ENCODE measurements at regions not wholly inside any gene's neighbourhood (a gene's known extent, or its start where the extent isn't known, plus 50 kb on each side); places are given as distances from the start of the nearest gene placed in this dataset.
"Not testable (repeated sequence)": the region's sequence is repeated elsewhere in the genome, so short reads cannot be mapped to it uniquely, and the experiment has no call there.

GRCh38 chr6:170080169-170080827 lies 210.6 kb downstream of the DLL1 start:
- no peak for DNase-seq

- DNase-seq: no peak
Measured at GRCh38 chr6:170076466-170077165, 214.3 kb downstream of the DLL1 start.

- DNase-seq: no peak
Measured at GRCh38 chr6:170075659-170076223, 215.1 kb downstream of the DLL1 start.

- DNase-seq: no peak
Measured at GRCh38 chr6:170074907-170075306, 216.0 kb downstream of the DLL1 start.

DNA sequence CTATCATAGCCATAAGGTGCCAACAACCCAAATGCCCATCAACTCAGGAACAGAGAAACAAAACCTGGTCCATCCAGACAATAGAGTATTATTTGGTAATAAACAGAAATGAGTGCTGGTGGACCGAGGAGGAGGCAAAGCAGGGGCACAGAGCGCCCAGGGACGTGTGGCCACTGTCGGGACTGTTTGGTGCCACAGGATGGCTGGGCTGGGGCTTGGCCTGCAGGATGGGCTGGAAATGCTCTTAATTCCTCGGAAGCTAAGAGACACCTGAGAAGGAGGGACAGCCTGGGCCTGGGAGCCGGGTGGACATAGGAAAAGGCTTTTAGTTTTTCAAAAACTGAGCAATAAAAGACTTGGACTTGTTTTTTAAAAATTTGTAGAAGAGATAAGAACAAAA lies 216.4 kb downstream of the DLL1 start:
- DNase-seq: no peak

- no peak for DNase-seq
Measured at GRCh38 chr6:170073846-170074245, 217.0 kb downstream of the DLL1 start.

DNA sequence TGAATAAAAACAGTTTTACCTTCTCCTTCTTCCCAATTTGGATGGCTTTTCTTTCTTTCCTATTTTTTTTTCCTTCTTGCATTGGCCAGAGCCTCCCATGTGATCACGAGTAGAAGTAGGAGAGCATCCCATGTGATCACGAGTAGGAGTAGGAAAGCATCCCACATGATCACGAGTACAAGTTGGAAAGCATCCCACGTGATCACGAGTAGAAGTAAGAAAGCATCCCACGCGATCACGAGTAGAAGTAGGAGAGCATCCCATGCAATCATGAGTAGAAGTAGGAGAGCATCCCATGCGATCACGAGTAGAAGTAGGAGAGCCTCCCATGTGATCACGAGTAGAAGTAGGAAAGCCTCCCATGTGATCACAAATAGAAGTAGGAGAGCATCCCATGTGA lies 218.6 kb downstream of the DLL1 start:
- no peak for DNase-seq

GRCh38 chr6:170069611-170070010 lies 221.3 kb downstream of the DLL1 start:
- DNase-seq: no peak

- no peak for DNase-seq
Measured at GRCh38 chr6:170068496-170068895, 222.4 kb downstream of the DLL1 start.

DNA sequence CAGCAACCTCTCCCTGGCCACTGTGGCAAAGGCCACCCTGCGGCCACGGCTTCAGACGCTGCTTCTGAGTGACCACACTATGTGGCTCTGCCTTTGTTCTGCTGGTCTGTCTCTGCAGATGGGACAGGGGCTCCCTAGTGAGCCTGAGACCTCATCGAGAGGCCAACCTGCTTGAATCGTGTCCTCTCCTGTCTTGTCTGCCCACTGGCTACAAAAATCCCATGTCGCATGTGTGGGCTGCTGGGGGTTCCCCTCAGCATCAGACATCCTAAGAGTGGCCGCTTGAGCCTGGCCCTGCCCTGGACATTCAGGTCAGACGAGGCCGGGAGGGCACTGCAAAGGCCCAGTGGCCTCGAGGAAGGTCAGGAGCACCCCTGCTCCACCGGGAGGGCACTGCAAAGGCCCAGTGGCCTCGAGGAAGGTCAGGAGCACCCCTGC lies 222.9 kb downstream of the DLL1 start:
- DNase-seq: no peak

- DNase-seq: no peak
Measured at GRCh38 chr6:170067181-170067641, 223.7 kb downstream of the DLL1 start.

GRCh38 chr6:170066679-170067078 lies 224.2 kb downstream of the DLL1 start:
- DNase-seq: no peak

DNA sequence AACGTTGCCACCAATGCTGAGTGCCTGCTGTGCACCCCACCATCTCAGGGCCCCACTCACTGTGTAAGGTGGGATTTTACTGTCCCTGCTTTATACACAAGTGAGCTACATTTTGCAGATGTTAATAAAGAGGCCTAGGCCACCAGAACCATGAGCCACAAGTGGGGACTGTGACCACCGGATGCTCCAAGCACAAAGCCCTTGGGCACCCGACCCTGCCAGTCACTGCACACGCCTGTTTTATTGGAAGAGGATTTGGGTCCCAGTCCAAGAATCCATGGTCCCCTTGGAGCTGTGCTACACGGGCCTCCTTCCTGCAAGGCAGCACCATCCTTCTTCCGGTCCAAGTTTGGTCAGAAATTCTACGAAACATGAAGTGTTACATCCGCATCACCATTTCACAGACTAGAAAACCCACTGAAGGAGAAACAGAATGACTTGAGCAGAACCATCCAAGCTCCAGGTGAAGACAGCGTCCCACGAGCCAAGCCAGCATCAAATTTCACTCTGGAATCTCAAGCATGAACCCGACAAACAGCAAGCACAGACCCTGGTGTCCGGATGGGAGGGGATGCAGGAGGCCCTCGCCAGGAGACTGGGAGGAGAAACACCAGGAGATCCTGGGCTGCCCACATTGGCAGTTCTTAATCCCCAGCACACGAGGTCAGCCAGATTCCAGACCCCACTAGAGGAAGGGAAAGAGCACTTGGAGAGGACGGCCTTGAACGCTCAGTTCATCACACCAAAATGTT lies 226.9 kb downstream of the DLL1 start:
- DNase-seq: no peak

DNA sequence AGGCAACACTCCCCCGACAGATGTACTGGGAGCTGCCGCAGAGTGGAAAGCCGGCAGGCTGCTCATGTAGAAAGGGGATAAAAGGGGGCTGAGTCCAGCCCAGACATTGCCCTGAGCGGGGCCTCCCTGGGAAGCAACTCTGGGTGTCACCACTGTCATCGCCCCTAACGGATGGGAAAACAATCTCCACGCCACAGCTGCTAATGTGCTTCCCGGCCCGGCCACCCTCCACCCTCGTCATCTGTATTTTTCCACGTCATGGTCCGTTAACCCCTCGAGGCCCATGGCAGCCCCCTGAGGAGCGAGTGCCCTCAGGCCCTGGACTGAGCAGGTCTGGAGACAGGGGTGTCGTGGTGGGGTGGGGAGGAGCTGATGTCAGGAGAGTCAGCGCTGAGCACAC lies 227.4 kb downstream of the DLL1 start:
- DNase-seq: no peak

DNA sequence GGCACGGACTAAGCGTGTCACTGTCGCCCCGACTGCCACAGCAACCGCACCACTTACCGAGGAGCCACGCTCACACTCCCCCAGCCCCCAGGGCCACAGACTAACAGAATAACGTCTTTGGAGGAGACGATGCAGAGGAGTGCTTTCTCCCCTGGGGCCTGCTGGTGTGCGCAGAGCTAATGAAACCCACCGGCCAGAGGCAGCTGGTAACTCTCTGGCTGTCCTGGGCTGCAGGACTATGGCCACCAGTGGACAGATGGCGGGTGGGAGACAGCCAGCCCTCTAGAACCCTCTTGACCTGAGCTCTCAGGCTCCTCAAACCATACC lies 228.0 kb downstream of the DLL1 start:
- no peak for DNase-seq

DNA sequence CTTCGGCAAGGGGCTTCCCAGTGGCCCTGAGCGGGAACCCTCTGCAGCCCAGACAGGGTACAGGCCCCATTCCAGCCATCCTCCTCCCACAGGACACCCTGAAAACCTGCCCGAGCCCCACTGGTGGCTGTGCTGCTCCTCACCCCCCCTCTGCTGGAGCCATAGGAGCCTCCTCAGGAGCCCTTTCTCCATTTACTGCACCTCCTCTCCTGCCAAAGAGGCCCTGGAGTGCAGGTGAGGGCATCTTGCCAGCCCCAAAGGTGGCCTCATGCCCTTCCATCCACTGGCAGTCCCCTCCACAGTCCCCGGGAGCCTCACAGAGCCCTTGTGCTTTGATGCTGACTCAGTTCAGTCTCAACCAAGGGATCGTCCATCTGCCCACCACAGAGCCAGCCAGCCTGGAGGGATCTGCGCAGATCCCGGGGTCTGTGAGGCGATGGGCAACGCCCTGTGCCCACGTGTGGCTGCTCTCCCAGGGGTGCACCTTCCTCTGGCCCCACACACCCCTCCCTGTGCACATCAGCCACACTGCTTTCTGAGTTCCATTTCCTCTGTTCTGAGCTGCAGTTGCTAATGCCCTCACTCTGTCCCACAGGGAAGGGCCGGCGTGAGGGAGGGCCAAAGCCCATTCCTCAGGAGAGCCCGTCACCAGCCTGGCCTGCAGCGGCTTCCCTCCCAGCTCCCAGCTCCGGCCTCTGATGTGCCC lies 228.5 kb downstream of the DLL1 start:
- DNase-seq: no peak

DNA sequence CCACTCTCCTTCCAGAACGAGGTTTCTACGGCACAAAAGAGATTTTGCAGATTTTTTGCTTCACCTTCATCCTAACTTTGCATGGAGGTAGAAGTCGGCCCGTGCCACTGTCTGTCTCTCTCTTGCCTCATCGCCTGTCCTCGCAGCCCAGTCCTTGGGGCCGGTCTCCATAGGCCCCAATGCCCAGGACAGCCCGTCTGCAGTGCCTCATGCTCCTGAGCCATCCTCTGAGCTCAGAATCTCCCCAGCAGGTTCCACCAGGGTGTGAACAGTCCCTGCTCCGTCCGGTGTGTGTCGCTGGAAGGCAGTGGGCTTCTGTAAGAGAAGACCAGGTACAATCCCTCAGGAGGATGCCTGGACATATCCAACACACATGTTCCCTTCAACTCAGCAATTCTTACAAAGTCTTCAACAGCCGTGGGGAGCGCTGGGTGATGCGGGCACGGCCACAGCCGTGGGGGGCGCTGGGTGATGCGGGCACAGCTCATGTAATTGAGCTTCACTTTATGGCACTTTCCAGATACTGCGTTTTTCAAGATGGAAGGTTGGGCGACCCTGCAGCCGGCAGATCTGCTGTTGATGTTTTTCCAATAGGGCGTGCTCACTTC lies 231.9 kb downstream of the DLL1 start:
- no peak for DNase-seq

DNA sequence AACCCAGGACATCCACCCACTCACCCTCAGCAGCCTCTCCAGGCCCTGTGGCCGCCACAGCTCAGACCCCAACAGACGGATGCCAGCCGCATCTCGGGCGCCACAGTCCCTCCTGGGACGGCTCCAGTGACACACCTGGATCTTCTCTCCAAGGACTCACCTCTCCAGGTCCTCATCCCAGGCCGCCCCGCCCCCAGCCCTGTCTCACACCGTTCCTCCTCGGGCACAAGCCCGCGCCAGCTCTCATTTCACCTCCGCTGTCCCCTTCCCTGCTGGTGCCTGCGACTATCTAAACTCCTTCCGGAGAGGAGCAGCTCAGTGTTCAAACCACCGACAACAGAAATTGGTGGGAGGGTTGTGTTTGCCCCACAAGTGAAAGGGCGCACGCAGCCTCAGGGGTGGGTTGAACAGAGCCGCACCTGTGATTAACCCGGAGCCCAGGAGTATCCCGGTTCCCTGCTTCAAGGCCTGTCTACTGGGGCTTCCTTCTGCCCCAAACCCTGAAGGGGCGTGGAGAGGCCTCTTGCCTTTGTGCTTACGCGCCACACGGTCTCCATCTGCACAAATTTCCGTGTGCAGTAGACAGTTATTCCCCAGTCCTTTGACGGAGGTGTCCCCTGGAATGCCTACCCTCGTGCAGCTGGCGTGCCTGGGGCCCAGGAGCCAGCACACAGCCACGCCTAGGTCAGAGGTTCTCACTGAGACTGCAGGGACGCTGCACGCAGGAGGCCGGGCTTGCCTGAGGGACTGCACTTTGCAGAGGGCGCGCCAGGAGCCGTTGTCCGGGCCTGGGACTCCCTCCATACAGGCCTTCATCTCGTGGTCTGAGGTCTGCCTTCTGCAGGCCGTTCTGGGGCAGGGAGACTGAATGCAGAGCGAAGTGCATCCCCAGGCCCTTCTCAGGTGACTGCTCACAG lies 232.7 kb downstream of the DLL1 start:
- DNase-seq: no peak

GRCh38 chr6:170057034-170057734 lies 233.7 kb downstream of the DLL1 start:
- DNase-seq: no peak

DNA sequence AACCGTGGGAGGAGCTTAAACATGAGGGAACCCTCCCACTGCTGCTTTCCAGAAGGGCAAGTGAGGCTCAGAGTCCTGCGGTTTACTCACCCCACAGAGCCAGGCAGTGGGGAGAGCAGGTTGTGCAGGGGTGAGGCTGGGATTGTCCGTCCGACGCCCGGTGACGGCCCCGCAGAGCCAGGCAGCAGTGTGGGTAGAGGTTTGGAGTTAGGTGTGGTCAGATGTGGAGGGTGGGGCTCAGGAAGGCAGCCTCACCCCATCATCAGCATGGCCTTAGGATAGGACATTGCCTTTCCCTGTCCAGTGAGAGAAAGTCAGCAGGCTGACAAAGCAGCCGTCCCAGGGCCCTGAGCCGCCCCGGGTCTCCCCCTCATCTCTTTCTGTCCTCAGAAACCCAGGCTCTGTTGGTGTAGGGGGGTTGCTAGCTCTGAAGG lies 234.6 kb downstream of the DLL1 start:
- DNase-seq: no peak

- DNase-seq: not testable (repeated sequence)
Measured at GRCh38 chr6:170055797-170056196, 235.1 kb downstream of the DLL1 start.

All from NCI-H1694 (cell line).